Body of pancreas (tissue), 4 donors: ENCODE measurements at regions not wholly inside any gene's neighbourhood (a gene's known extent, or its start where the extent isn't known, plus 50 kb on each side); places are given as distances from the start of the nearest gene placed in this dataset.

Experiments
- ATAC-seq: fragments of 150-250 bp; one replicate; pipeline ENCODE4 v1.9.1; 2016
- DNase-seq, 4 donors: peaks; one replicate each; pipeline ENCODE4 v3.0.0-alpha.2; 2019
- H3K27ac ChIP-seq, 4 donors: fragments of 200-600 bp; sonication (generic); 1 replicate in 3 of 4; 2 replicates in 1 of 4; pipeline versions ENCODE4 v1.5.1 to v1.6.1; 2016 to 2019; ENCODE audit warnings: mild to moderate bottlenecking in 1 of 4, mixed read lengths in 1 of 4, moderate library complexity in 1 of 4
- H3K27me3 ChIP-seq, 2 donors: fragments of 200-600 bp; sonication (generic); one replicate each; pipeline ENCODE4 v1.6.0; 2016; ENCODE audit warnings: mild to moderate bottlenecking in 1 of 2
- H3K36me3 ChIP-seq, 2 donors: fragments of 200-600 bp; sonication (generic); replicated peaks in 1 of 2; 2 replicates each; pipeline ENCODE4 v1.5.1; 2016; ENCODE audit warnings: low read depth in 2 of 2; ENCODE audit not compliant: insufficient read depth in 1 of 2
- H3K4me1 ChIP-seq: fragments of 200-600 bp; sonication (generic); one replicate; pipeline ENCODE4 v1.6.0; 2016
- H3K4me3 ChIP-seq, 2 donors: fragments of 200-600 bp; sonication (generic); 1 replicate in 1 of 2; 2 replicates in 1 of 2; pipeline ENCODE4 v1.5.1; 2016 to 2019
- H3K9me3 ChIP-seq, 3 donors: fragments of 200-600 bp; sonication (generic); 1 replicate in 2 of 3; 2 replicates in 1 of 3; pipeline ENCODE4 v1.5.1; 2016
- CTCF ChIP-seq, 7 experiments: fragments of 450-650 bp in 4 of 7; fragments of 200-600 bp in 3 of 7; sonication (generic) in 3 of 7; IDR thresholded peaks; one replicate each; pipeline ENCODE4 v1.5.1; 2016 to 2019; ENCODE audit warnings: antibody characterized with exemption in 7 of 7
- POLR2A ChIP-seq, 3 donors: fragments of 450-650 bp; IDR thresholded peaks; one replicate each; pipeline ENCODE4 v1.6.1; 2016; ENCODE audit warnings: antibody characterized with exemption in 3 of 3, mild to moderate bottlenecking in 2 of 3
- WGBS, 2 donors: methylation state at CpG; one replicate each; pipeline ENCODE4 v1.1.5; 2017; 5-methylcytosine and 5-hydroxymethylcytosine counted together
- intact Hi-C: fragments of 100-400 bp; cut with DNase I; formaldehyde crosslinking; loops from one replicate; pipeline ENCODE4 v1.15.1; 2023

- Histone ChIP-seq H3K9me3 (no peaks in the 10 kb centered on the region), H3K27ac (no peak overlapping the region), H3K4me1 (no peaks in the 10 kb centered on the region), H3K36me3 (no peaks in the 10 kb centered on the region), H3K27me3 (no peaks in the 10 kb centered on the region), H3K4me3 (no peak overlapping the region)
- ATAC-seq (no peak), DNase-seq (no peak)
- no peak for TF ChIP-seq POLR2A (IDR thresholded peaks at IDR 0.05)
- TF ChIP-seq CTCF (IDR thresholded peaks at IDR 0.05): no peak
- intact Hi-C loops: no loop called here
Observed at GRCh38 chr3:89565098-89565497, 457.7 kb downstream of the EPHA3 start.

- DNase-seq: no peak
- 73 to 91% methylated on average over 6 of the region's 6 CpGs for WGBS, 2 donors
Observed at GRCh38 chr3:89570465-89570864, 463.0 kb downstream of the EPHA3 start.

GRCh38 chr3:89571298-89571697 is 463.9 kb downstream of the EPHA3 start:
- DNase-seq: no peak
- WGBS, 2 donors: 75 to 86% methylated on average over 10 of the region's 10 CpGs
- TF ChIP-seq POLR2A (IDR thresholded peaks at IDR 0.05) (no peak), CTCF (IDR thresholded peaks at IDR 0.05) (no peak)

More at GRCh38 chr3:89570465-89570864, 463.0 kb downstream of the EPHA3 start:
- Histone ChIP-seq H3K36me3 (no peaks in the 10 kb centered on the region), H3K27me3 (no peaks in the 10 kb centered on the region), H3K4me3 (no peak overlapping the region), H3K27ac (no peak overlapping the region), H3K4me1 (no peaks in the 10 kb centered on the region), H3K9me3 (no peaks in the 10 kb centered on the region)
- intact Hi-C loops: no loop called here
- TF ChIP-seq CTCF (IDR thresholded peaks at IDR 0.05): no peak
- no peak for ATAC-seq

GRCh38 chr3:89571707-89572106 is 464.3 kb downstream of the EPHA3 start:
- ATAC-seq (no peak), DNase-seq (no peak)
- Histone ChIP-seq H3K4me1 (no peaks in the 10 kb centered on the region), H3K9me3 (no peaks in the 10 kb centered on the region), H3K36me3 (no peaks in the 10 kb centered on the region), H3K27me3 (no peaks in the 10 kb centered on the region), H3K27ac (no peak overlapping the region), H3K4me3 (no peak overlapping the region)
- WGBS, 2 donors: 63 to 70% methylated on average over 6 to 7 of the region's 7 CpGs
- intact Hi-C loops: no loop called here
- TF ChIP-seq POLR2A (IDR thresholded peaks at IDR 0.05): no peak
- TF ChIP-seq CTCF (IDR thresholded peaks at IDR 0.05): no peak

More at GRCh38 chr3:89571298-89571697, 463.9 kb downstream of the EPHA3 start:
- no peak overlapping the region for H3K27ac ChIP-seq
- no peaks in the 10 kb centered on the region for H3K36me3 ChIP-seq
- H3K4me3 ChIP-seq: no peak overlapping the region
- H3K27me3 ChIP-seq: no peaks in the 10 kb centered on the region
- no peaks in the 10 kb centered on the region for H3K9me3 ChIP-seq
- no peak for ATAC-seq
- intact Hi-C loops: no loop called here
- H3K4me1 ChIP-seq: no peaks in the 10 kb centered on the region

GRCh38 chr3:89572261-89572660 is 464.8 kb downstream of the EPHA3 start:
- Histone ChIP-seq H3K4me3 (no peak overlapping the region), H3K36me3 (no peaks in the 10 kb centered on the region), H3K9me3 (no peaks in the 10 kb centered on the region), H3K27ac (no peak overlapping the region), H3K4me1 (no peaks in the 10 kb centered on the region), H3K27me3 (no peaks in the 10 kb centered on the region)
- TF ChIP-seq CTCF (IDR thresholded peaks at IDR 0.05): no peak
- TF ChIP-seq POLR2A (IDR thresholded peaks at IDR 0.05): no peak
- 62 to 70% methylated on average over 1 of the region's 1 CpG for WGBS, 2 donors
- ATAC-seq (no peak), DNase-seq (no peak)
- intact Hi-C loops: no loop called here
